ENCODE measurements at regions not wholly inside any gene's neighbourhood (a gene's known extent, or its start where the extent isn't known, plus 50 kb on each side); places are given as distances from the start of the nearest gene placed in this dataset.
A peak's percentile ranks its signal among the peaks of the same experiment; 100 is the strongest.
"Not testable (repeated sequence)": the region's sequence is repeated elsewhere in the genome, so short reads cannot be mapped to it uniquely, and the experiment has no call there.

GRCh38 chr4:3599951-3600350, 67.7 kb upstream of the LRPAP1 start:
- no peak overlapping the region for H2AFZ ChIP-seq (replicated peaks)
- no peak for TF ChIP-seq EZH2phosphoT487 (IDR thresholded peaks at IDR 0.05)
- TF ChIP-seq CTCF (IDR thresholded peaks at IDR 0.05), result no peak
- no peak for TF ChIP-seq EZH2 (IDR thresholded peaks at IDR 0.05)
- Mint-ChIP-seq H3K36me3 (no peaks in the 10 kb centered on the region), H3K9me3 (peaks cover 3% of the 10 kb centered on the region), H3K4me1 (peaks cover 3% of the 10 kb centered on the region), H3K27ac (no peak overlapping the region), H3K27me3 (ENCODE audit: insufficient read depth, low read depth) (peaks cover 7% of the 10 kb centered on the region), H3K4me3 (peak overlapping the region; percentile 46)
- no peaks in the 10 kb centered on the region for H3K4me1 ChIP-seq
- H3F3A ChIP-seq (ENCODE audit: low read depth), result peaks cover 3% of the 10 kb centered on the region
- H3K9me3 ChIP-seq (ENCODE audit: low read depth), result no peaks in the 10 kb centered on the region
- peak; percentile 34 for DNase-seq (ENCODE audit: low spot score)
- H3K4me3 ChIP-seq, result no peak overlapping the region
- H3K36me3 ChIP-seq, result no peaks in the 10 kb centered on the region
- no peaks in the 10 kb centered on the region for H4K20me1 ChIP-seq (ENCODE audit: low read depth)
- H3K27ac ChIP-seq, result no peak overlapping the region
- no peaks in the 10 kb centered on the region for H3K27me3 ChIP-seq
- H3K9ac ChIP-seq, result no peak overlapping the region
- no peak overlapping the region for H3K4me2 ChIP-seq
- H3K79me2 ChIP-seq (ENCODE audit: low read depth), result no peaks in the 10 kb centered on the region

GRCh38 chr4:3598695-3599227, 66.5 kb upstream of the LRPAP1 start:
- no peaks in the 10 kb centered on the region for H3K4me1 ChIP-seq
- H4K20me1 ChIP-seq (ENCODE audit: low read depth), result no peaks in the 10 kb centered on the region
- H3K27me3 ChIP-seq, result no peaks in the 10 kb centered on the region
- H3K4me1 Mint-ChIP-seq, result peaks cover 3% of the 10 kb centered on the region
- no peak overlapping the region for H3K4me3 Mint-ChIP-seq
- no peak overlapping the region for H2AFZ ChIP-seq (replicated peaks)
- no peaks in the 10 kb centered on the region for H3K36me3 Mint-ChIP-seq
- no peak for DNase-seq (ENCODE audit: low spot score)
- peaks cover 3% of the 10 kb centered on the region for H3F3A ChIP-seq (ENCODE audit: low read depth)
- H3K9ac ChIP-seq, result no peak overlapping the region
- peaks cover 6% of the 10 kb centered on the region for H3K9me3 Mint-ChIP-seq
- H3K27ac ChIP-seq, result no peak overlapping the region
- H3K4me3 ChIP-seq, result no peak overlapping the region
- H3K79me2 ChIP-seq (ENCODE audit: low read depth), result no peaks in the 10 kb centered on the region
- peaks cover 15% of the 10 kb centered on the region for H3K27me3 Mint-ChIP-seq (ENCODE audit: insufficient read depth, low read depth)
- no peaks in the 10 kb centered on the region for H3K36me3 ChIP-seq
- TF ChIP-seq EZH2 (IDR thresholded peaks at IDR 0.05) (no peak), EZH2phosphoT487 (IDR thresholded peaks at IDR 0.05) (no peak), CTCF (IDR thresholded peaks at IDR 0.05) (no peak)
- no peak overlapping the region for H3K27ac Mint-ChIP-seq
- H3K4me2 ChIP-seq, result no peak overlapping the region
- no peaks in the 10 kb centered on the region for H3K9me3 ChIP-seq (ENCODE audit: low read depth)

- not testable (repeated sequence) for H3K4me2 ChIP-seq; H3F3A ChIP-seq (ENCODE audit: low read depth); H3K4me3 Mint-ChIP-seq; H4K20me1 ChIP-seq (ENCODE audit: low read depth); H3K4me1 ChIP-seq; H3K9me3 Mint-ChIP-seq; H3K4me1 Mint-ChIP-seq; H2AFZ ChIP-seq (replicated peaks); H3K36me3 Mint-ChIP-seq; H3K27ac ChIP-seq; H3K36me3 ChIP-seq; H3K9me3 ChIP-seq (ENCODE audit: low read depth); H3K27ac Mint-ChIP-seq; H3K79me2 ChIP-seq (ENCODE audit: low read depth); H3K9ac ChIP-seq; DNase-seq (ENCODE audit: low spot score); H3K4me3 ChIP-seq; H3K27me3 ChIP-seq
- H3K27me3 Mint-ChIP-seq (ENCODE audit: insufficient read depth, low read depth), result peaks cover 16% of the 10 kb centered on the region
These were observed 65.8 kb upstream of the LRPAP1 start for GRCh38 chr4:3597896-3598505.

- not testable (repeated sequence) for H3F3A ChIP-seq (ENCODE audit: low read depth); H3K79me2 ChIP-seq (ENCODE audit: low read depth); H3K27me3 ChIP-seq; H3K27ac ChIP-seq; H3K4me3 ChIP-seq; H3K9me3 Mint-ChIP-seq; H4K20me1 ChIP-seq (ENCODE audit: low read depth); H3K4me3 Mint-ChIP-seq; H2AFZ ChIP-seq (replicated peaks); H3K36me3 Mint-ChIP-seq; H3K9me3 ChIP-seq (ENCODE audit: low read depth); H3K36me3 ChIP-seq; DNase-seq (ENCODE audit: low spot score); H3K27ac Mint-ChIP-seq; H3K4me1 ChIP-seq; H3K4me2 ChIP-seq; H3K4me1 Mint-ChIP-seq; H3K9ac ChIP-seq
- peaks cover 19% of the 10 kb centered on the region for H3K27me3 Mint-ChIP-seq (ENCODE audit: insufficient read depth, low read depth)
These were observed 64.9 kb upstream of the LRPAP1 start for GRCh38 chr4:3596957-3597733.

- H3K79me2 ChIP-seq (ENCODE audit: low read depth); H3K27me3 ChIP-seq; H3K36me3 ChIP-seq; H3K9me3 Mint-ChIP-seq; H4K20me1 ChIP-seq (ENCODE audit: low read depth); H3K9ac ChIP-seq; H3K4me1 Mint-ChIP-seq; DNase-seq (ENCODE audit: low spot score); H3K4me3 ChIP-seq; H3K36me3 Mint-ChIP-seq; H3F3A ChIP-seq (ENCODE audit: low read depth); H3K4me3 Mint-ChIP-seq; H2AFZ ChIP-seq (replicated peaks); H3K4me2 ChIP-seq; H3K4me1 ChIP-seq; H3K27ac ChIP-seq; H3K9me3 ChIP-seq (ENCODE audit: low read depth): not testable (repeated sequence)
- Mint-ChIP-seq H3K27me3 (ENCODE audit: insufficient read depth, low read depth) (peaks cover 19% of the 10 kb centered on the region), H3K27ac (peak overlapping the region; percentile 28)
These were observed 63.5 kb upstream of the LRPAP1 start for GRCh38 chr4:3595627-3596291.

- H3K4me1 ChIP-seq; H4K20me1 ChIP-seq (ENCODE audit: low read depth); H3K27me3 ChIP-seq; DNase-seq (ENCODE audit: low spot score); H3F3A ChIP-seq (ENCODE audit: low read depth); H3K9me3 ChIP-seq (ENCODE audit: low read depth); H3K36me3 ChIP-seq; H3K79me2 ChIP-seq (ENCODE audit: low read depth); H3K4me3 Mint-ChIP-seq; H3K4me2 ChIP-seq; H3K4me1 Mint-ChIP-seq; H3K4me3 ChIP-seq; H3K9me3 Mint-ChIP-seq; H3K9ac ChIP-seq; H3K27ac Mint-ChIP-seq; H3K36me3 Mint-ChIP-seq; H3K27ac ChIP-seq; H2AFZ ChIP-seq (replicated peaks): not testable (repeated sequence)
- H3K27me3 Mint-ChIP-seq (ENCODE audit: insufficient read depth, low read depth), result peaks cover 18% of the 10 kb centered on the region
These were observed 62.5 kb upstream of the LRPAP1 start for GRCh38 chr4:3594751-3595150.
